Activated naive CD8-positive, alpha-beta T cell treated with anti-CD3 and anti-CD28 coated beads, Interleukin-2, amount 50 U/mL, for 24 hours (primary cell): ENCODE measurements at regions not wholly inside any gene's neighbourhood (a gene's known extent, or its start where the extent isn't known, plus 50 kb on each side); places are given as distances from the start of the nearest gene placed in this dataset.

Experiments
- ATAC-seq: fragments of 150-1000 bp; cut with Tn5 transposase; one replicate; pipeline ENCODE4 v1.10.0; 2021
- DNase-seq: peaks from one replicate; pipeline ENCODE4 v3.0.0; 2021
- H3K27ac Mint-ChIP-seq: one replicate; pipeline ENCODE4 v1.8.0; 2021; ENCODE audit warnings: mild to moderate bottlenecking, mixed read lengths
- H3K27me3 Mint-ChIP-seq: one replicate; pipeline ENCODE4 v1.8.0; 2021; ENCODE audit warnings: mixed read lengths
- H3K36me3 Mint-ChIP-seq: one replicate; pipeline ENCODE4 v1.8.0; 2021; ENCODE audit warnings: low read depth, mixed read lengths
- H3K4me1 Mint-ChIP-seq: one replicate; pipeline ENCODE4 v1.8.0; 2021; ENCODE audit warnings: mixed read lengths
- H3K4me3 Mint-ChIP-seq: one replicate; pipeline ENCODE4 v1.8.0; 2021; ENCODE audit warnings: mild to moderate bottlenecking, moderate library complexity, mixed read lengths
- H3K9me3 Mint-ChIP-seq: one replicate; pipeline ENCODE4 v1.8.0; 2021; ENCODE audit warnings: mixed read lengths

DNA sequence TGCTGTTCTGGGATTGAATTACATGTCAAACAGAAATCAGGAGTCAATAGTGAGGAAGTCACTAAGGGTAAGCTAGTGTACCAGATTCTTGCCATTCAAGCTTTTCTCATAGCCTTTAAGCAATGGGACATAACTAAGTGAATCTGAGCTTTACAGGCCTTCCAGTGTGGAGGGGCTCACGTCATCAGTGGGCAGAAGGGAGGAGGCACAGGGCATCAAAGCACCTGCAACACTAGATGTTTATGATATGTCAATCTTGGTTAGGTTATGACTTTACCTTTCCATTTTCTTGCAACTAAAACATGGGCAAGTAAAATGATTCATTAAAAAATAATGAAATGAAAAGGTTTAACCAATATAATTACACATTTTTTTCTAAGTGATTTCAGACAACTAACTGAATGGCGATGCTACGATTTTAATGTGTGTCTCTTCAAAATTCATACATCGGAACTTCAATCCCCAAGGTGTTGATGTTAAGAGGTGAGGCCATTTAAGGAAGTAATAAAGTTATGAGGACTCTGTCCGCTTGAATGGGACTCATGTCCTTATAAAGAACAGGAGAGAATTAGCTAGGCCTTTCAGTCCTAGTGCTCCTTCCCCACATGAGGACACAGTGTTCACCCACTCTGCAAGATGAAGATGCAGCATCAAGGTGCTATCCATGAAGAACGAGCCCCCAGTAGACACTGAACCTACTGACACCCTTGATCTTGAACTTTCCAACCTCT lies 1169.2 kb upstream of the NXPH2 start:
- H3K4me3 Mint-ChIP-seq: no peak overlapping the region
- no peaks in the 10 kb centered on the region for H3K36me3 Mint-ChIP-seq
- no peak overlapping the region for H3K27ac Mint-ChIP-seq
- peaks cover 18% of the 10 kb centered on the region for H3K9me3 Mint-ChIP-seq
- no peak for ATAC-seq
- no peak for DNase-seq
- no peaks in the 10 kb centered on the region for H3K4me1 Mint-ChIP-seq
- H3K27me3 Mint-ChIP-seq: no peaks in the 10 kb centered on the region

DNA sequence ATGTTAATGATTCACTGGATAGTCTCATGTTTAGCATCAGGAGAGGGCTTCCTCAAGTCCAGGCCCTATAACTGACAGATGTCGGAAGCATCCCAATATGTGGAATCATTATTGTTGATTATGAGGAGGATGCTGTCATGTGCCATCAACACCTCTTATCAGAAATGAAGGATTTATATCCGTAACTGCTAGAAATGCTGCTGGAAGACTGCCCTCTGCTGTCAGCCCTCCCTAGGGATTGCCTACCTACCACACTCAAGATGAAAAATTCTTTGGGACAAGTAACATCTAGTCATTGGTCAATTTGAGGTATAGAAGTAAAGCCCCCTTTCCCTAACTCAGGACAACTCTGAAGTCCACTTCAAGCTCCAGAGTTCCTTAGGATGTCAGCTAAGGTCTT lies 1166.5 kb upstream of the NXPH2 start:
- DNase-seq: no peak
- Mint-ChIP-seq H3K36me3 (no peaks in the 10 kb centered on the region), H3K4me1 (no peaks in the 10 kb centered on the region), H3K4me3 (no peak overlapping the region), H3K27me3 (no peaks in the 10 kb centered on the region), H3K27ac (no peak overlapping the region), H3K9me3 (peaks cover 21% of the 10 kb centered on the region)
- no peak for ATAC-seq

DNA sequence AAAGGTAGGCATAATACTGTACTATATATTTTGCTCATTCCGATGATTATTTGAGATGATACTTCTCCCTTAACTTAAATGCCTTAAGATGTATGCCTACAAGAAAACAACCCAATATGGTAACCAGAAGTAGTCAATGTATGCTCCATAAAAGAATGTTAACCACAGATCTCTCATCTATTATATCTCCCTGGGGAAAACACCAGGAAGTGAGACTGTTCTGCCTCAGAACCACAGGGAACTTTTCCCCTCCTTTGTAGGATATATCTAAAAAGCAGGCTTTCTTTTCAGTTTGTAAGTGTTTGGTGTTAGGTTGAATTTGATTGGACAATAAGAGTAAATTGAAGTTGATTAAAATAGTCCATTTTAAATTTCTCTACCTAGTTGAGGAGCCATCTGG lies 1160.5 kb upstream of the NXPH2 start:
- Mint-ChIP-seq H3K27me3 (no peaks in the 10 kb centered on the region), H3K36me3 (no peaks in the 10 kb centered on the region), H3K9me3 (peaks cover 34% of the 10 kb centered on the region), H3K4me1 (no peaks in the 10 kb centered on the region), H3K4me3 (no peak overlapping the region), H3K27ac (no peak overlapping the region)
- DNase-seq: no peak
- no peak for ATAC-seq

DNA sequence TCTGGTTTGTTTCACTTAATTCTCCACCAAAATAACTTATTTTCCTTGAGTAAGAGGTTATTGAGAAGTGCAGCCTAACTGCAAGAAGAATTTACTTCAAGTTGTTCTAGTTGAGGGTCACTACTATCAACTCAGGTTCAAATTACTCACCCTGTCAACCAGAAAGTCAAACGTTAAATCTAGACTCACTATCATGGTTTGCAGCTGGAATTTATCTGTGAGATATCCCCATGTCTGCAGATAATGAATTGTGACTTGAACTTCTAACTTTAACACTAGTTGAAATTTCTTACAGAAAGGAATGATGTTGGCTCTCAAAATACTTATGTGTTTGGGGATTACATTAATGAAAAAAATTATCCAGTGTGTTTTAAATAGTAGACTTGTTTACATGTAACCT lies 1145.7 kb upstream of the NXPH2 start:
- Mint-ChIP-seq H3K4me3 (no peak overlapping the region), H3K27ac (no peak overlapping the region), H3K4me1 (no peaks in the 10 kb centered on the region), H3K27me3 (no peaks in the 10 kb centered on the region), H3K9me3 (peaks cover 3% of the 10 kb centered on the region), H3K36me3 (no peaks in the 10 kb centered on the region)
- no peak for DNase-seq
- no peak for ATAC-seq

DNA sequence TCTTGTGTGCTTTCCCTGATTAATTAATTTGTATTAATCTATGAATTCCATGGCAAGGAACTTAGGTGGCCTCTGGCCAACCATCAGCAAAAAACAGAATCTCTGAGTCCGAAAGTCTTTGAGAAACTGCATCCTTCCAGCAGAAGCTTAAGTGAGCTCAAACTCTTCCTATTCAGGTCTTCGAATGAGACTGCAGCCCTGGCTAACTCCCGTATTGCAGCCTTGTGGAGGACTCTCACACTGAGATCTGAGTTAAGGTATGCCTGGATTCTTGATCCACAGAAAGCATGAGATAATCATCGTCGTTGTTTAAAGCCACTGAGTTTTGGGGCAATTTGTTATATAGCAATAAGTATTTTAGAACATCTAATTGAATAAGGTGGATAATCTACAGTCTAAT lies 1143.9 kb upstream of the NXPH2 start:
- Mint-ChIP-seq H3K27ac (no peak overlapping the region), H3K36me3 (no peaks in the 10 kb centered on the region), H3K27me3 (no peaks in the 10 kb centered on the region), H3K9me3 (peaks cover 10% of the 10 kb centered on the region), H3K4me1 (no peaks in the 10 kb centered on the region), H3K4me3 (no peak overlapping the region)
- DNase-seq: no peak
- ATAC-seq: no peak

DNA sequence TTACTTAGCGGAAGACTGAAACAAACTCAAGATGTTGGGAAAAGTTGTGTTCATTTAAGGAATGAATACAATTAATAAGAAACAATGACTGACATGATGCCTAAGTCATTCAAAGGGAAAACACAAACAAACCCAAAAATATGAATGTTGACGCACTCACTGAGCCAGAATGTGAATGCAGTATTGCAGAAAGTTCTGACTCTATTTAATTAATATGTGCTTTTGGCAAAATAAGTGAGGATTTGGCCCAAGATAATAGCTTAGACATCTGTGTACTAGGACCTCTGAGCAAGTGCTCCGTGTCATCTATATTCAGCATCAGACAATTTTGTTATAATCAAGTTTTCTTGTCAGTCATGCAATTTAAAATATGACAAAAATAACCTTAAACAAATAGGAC lies 1138.8 kb upstream of the NXPH2 start:
- ATAC-seq (no peak), DNase-seq (no peak)
- Mint-ChIP-seq H3K27me3 (no peaks in the 10 kb centered on the region), H3K4me3 (no peak overlapping the region), H3K9me3 (peaks cover 6% of the 10 kb centered on the region), H3K36me3 (no peaks in the 10 kb centered on the region), H3K4me1 (no peaks in the 10 kb centered on the region), H3K27ac (no peak overlapping the region)

DNA sequence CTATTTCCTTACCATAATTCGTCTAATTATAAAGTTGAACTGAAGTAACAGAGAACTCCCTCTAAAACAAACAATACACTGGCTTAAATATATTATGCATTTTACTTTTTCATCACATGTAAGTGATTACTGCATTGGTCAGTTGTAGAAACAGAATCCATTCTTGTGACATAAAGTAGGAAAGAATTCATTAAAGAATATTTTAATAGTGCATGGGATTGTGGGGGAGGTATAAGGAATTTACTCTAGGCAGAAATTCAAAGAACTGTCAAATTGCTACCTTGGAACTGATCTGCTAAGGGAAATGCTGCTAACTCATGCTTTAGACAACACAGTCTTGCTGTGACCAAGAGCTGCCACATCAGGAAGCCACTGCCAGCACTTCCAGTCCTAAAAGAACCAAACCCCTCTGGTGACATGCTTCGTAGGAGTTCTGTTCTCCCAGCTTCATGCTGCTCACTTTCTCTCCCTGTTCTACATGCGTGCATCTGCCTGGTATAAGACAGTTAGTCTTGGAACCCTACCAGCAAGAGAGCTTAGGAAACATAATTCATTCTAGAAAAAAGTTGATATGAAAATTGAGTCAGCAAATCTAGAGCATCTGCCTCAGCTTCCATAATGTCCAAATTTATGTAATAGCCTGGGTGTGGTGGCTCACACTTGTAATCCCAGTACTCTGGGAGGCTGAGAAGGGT lies 1137.6 kb upstream of the NXPH2 start:
- DNase-seq: no peak
- H3K27me3 Mint-ChIP-seq: no peaks in the 10 kb centered on the region
- H3K4me1 Mint-ChIP-seq: no peaks in the 10 kb centered on the region
- no peaks in the 10 kb centered on the region for H3K36me3 Mint-ChIP-seq
- H3K4me3 Mint-ChIP-seq: no peak overlapping the region
- ATAC-seq: no peak
- H3K27ac Mint-ChIP-seq: no peak overlapping the region
- peaks cover 6% of the 10 kb centered on the region for H3K9me3 Mint-ChIP-seq

DNA sequence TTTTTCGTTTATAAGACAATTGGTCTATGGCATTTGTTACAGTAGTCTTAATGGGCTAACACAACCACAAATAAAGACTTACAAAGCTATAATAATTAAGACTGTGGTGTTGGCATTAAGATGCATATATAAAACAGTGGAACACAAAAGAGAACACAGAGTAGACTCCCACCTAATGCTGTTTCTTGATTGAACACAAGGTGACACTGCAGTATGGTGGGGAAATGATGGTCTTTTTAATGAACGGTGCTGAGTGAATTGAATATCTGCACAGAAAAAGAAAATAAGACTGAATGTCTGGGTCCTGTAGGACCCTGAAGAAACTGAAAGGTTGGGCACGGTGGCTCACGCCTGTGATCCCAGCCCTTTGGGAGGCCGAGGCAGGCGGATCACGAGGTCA lies 1136.6 kb upstream of the NXPH2 start:
- H3K27ac Mint-ChIP-seq: no peak overlapping the region
- no peaks in the 10 kb centered on the region for H3K36me3 Mint-ChIP-seq
- H3K4me1 Mint-ChIP-seq: no peaks in the 10 kb centered on the region
- peaks cover 6% of the 10 kb centered on the region for H3K9me3 Mint-ChIP-seq
- ATAC-seq: no peak
- no peak overlapping the region for H3K4me3 Mint-ChIP-seq
- H3K27me3 Mint-ChIP-seq: no peaks in the 10 kb centered on the region
- DNase-seq: no peak

DNA sequence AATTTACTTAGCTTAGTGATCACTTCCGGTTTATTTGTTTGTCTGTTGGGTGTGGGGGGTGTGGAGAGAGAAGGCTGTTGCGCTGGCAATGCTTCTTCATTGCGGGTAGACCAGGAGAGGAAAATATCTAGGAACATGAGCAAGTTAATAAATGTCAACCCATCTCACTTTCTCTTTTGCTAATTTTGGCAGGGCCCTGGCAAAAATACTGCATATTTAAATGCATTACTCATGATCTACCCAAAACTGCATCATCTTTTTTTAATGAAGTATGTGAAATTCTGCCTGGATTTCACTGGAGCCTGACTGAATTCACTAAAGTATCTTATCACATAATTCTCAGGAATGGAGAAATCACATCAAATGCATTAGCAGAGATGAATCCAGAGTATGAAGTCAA lies 1131.0 kb upstream of the NXPH2 start:
- Mint-ChIP-seq H3K27ac (no peak overlapping the region), H3K27me3 (no peaks in the 10 kb centered on the region), H3K4me1 (no peaks in the 10 kb centered on the region), H3K36me3 (no peaks in the 10 kb centered on the region), H3K9me3 (peaks cover 12% of the 10 kb centered on the region), H3K4me3 (no peak overlapping the region)
- no peak for ATAC-seq
- DNase-seq: no peak

DNA sequence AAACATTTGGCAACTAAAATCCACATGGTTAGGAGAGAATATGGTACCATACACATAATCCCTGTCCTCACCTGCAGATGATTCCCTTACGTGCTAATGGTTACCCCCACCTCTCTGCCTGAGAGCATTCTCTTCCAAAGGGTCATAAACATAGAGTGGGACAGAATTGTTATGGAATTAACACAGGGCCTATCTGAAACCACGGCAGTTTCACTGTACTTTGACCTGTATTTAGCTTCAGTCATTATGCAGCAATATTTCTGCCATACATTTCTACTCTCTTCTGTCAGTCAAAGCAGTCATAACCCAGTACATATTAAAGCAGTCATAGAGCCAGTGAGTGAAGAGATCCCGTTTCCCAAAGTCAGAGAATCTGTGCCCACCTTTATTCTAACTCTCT lies 1128.9 kb upstream of the NXPH2 start:
- DNase-seq: no peak
- Mint-ChIP-seq H3K4me3 (no peak overlapping the region), H3K36me3 (no peaks in the 10 kb centered on the region), H3K27me3 (no peaks in the 10 kb centered on the region), H3K27ac (no peak overlapping the region), H3K9me3 (peaks cover 15% of the 10 kb centered on the region), H3K4me1 (no peaks in the 10 kb centered on the region)
- ATAC-seq: no peak

DNA sequence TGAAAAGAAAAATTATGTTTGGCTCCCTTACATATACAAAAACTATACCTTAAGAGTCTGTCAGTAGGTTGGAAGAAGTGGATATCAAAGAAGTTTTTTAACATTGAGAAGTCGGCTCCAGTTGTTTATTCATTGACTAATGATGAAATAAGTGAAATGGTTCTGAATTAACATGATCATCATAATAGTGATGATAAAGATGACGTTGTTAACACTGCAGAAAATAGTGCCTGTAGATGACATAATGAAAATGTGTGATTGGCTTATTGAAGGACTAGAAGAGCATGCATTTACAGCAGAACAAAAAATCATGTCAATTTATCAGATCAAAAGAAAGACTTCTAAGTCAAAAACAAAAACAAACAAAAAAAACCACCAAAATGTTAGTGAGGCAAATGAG lies 1125.4 kb upstream of the NXPH2 start:
- DNase-seq: no peak
- no peak for ATAC-seq
- Mint-ChIP-seq H3K4me3 (no peak overlapping the region), H3K9me3 (peaks cover 15% of the 10 kb centered on the region), H3K4me1 (no peaks in the 10 kb centered on the region), H3K27ac (no peak overlapping the region), H3K27me3 (no peaks in the 10 kb centered on the region), H3K36me3 (no peaks in the 10 kb centered on the region)

DNA sequence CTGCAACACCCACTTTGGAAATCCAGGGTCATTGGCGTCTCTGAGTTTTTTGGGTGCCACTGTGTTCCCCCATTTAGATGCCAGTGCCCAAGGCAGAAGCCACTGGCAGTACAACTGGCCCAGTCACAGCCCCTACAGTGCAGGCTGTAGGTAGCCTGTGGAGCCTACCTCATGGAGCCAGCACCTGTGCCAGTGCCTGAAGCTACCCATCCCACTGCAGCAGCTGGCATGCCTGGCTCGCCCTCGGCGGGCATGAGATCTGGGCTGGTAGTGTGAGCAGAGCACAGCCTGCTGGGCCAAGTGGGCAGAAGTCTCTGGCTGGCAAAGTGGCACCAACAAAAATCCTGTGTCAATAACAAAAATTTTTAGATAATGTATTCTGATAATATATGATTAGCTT lies 1111.4 kb upstream of the NXPH2 start:
- H3K4me3 Mint-ChIP-seq: no peak overlapping the region
- ATAC-seq: no peak
- DNase-seq: no peak
- no peak overlapping the region for H3K27ac Mint-ChIP-seq
- no peaks in the 10 kb centered on the region for H3K4me1 Mint-ChIP-seq
- H3K27me3 Mint-ChIP-seq: no peaks in the 10 kb centered on the region
- H3K9me3 Mint-ChIP-seq: peaks cover 4% of the 10 kb centered on the region
- no peaks in the 10 kb centered on the region for H3K36me3 Mint-ChIP-seq

DNA sequence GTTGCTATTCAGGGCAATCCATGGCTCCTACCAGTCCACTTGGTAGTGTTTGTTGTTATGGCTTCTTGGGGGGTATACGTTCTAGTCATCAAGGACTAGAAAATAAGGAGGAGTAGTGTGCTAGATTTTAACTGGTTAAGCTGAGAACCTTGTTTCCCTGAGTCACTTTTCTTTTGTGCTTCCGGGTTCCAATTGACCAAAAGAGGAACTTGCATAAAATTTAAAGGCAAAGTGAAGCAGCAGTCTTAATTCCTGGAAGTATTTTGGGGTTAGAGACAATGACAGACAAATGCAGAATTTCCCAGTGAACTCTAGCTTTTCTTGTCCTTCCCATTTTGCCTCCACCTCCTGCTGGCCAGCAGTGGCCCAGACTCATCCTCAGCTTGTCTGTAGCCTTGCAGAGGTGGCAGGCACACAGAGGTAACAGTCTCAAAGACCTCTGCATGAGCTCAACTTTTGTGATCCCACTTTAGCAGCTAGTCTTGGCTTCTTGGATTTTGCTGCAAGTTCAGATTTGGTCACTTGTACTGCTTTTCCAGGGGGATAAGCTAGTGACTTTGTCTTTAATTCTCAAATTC lies 1105.8 kb upstream of the NXPH2 start:
- ATAC-seq (no peak), DNase-seq (no peak)
- Mint-ChIP-seq H3K9me3 (no peaks in the 10 kb centered on the region), H3K4me3 (no peak overlapping the region), H3K27ac (no peak overlapping the region), H3K4me1 (no peaks in the 10 kb centered on the region), H3K27me3 (no peaks in the 10 kb centered on the region), H3K36me3 (no peaks in the 10 kb centered on the region)

DNA sequence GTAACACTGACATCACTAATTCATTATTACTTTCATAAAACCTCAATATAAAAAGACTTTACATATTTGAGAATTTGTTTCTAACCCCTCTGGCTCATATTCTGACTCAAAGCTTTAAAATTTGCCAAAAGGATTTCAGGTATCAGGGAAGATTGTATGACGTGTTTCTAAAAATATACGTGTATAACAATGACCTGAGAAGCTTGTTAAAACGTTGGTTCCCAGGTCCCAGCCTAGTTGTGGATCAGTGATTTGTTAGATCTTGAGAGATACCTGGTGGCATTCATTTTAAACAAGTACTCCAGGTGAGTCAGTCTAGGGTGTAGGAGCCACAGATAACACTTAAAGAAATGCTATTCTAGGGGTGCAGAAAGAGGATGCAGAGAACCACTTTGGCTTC lies 1096.8 kb upstream of the NXPH2 start:
- DNase-seq: no peak
- Mint-ChIP-seq H3K36me3 (no peaks in the 10 kb centered on the region), H3K27me3 (no peaks in the 10 kb centered on the region), H3K27ac (no peak overlapping the region), H3K9me3 (peaks cover 15% of the 10 kb centered on the region), H3K4me1 (no peaks in the 10 kb centered on the region), H3K4me3 (no peak overlapping the region)
- no peak for ATAC-seq

DNA sequence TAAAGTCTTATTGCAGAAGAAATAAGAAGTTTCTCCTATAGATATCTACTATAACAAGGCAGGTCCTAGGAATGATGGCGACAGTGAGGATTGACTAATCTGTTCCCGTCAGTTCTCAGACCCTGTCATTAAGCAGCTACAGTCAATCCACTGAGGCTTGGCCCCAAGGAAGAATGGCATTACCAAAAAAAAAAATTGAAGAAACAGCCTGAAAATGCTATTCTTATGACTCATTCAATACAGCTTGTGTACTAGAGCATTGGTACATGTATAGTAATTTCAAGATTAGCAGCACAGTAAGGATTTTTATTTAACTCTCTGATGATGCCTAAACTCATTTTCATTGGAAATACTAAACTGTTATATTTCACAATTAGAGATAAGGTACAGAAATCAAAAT lies 1096.1 kb upstream of the NXPH2 start:
- no peak overlapping the region for H3K4me3 Mint-ChIP-seq
- DNase-seq: no peak
- H3K4me1 Mint-ChIP-seq: no peaks in the 10 kb centered on the region
- no peaks in the 10 kb centered on the region for H3K27me3 Mint-ChIP-seq
- no peak for ATAC-seq
- no peaks in the 10 kb centered on the region for H3K36me3 Mint-ChIP-seq
- no peak overlapping the region for H3K27ac Mint-ChIP-seq
- H3K9me3 Mint-ChIP-seq: peaks cover 15% of the 10 kb centered on the region
